ENCODE measurements at regions not wholly inside any gene's neighbourhood (a gene's known extent, or its start where the extent isn't known, plus 50 kb on each side); places are given as distances from the start of the nearest gene placed in this dataset.

DNA sequence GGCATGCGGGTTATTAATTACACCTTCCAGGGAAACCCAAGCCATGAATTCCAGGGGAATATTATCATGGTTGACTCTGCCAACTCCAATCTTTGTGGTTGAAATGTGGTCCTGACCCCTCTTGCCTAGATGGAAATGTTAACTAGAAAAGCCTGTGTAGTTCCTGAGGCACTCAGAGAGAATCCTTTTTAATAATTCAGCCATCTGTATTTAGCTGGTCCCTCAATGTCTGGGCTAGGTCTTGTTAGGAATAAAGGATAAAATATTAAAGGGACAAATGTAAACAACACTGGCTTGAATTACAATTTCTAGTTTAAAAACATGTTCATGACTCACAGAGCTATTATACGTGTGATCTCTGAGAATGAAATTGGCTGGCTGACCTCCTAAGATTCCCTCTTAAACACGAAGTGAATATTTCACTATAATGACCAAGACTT lies 435.2 kb upstream of the SUCLG2 start:
- TF ChIP-seq, protein P1, sequence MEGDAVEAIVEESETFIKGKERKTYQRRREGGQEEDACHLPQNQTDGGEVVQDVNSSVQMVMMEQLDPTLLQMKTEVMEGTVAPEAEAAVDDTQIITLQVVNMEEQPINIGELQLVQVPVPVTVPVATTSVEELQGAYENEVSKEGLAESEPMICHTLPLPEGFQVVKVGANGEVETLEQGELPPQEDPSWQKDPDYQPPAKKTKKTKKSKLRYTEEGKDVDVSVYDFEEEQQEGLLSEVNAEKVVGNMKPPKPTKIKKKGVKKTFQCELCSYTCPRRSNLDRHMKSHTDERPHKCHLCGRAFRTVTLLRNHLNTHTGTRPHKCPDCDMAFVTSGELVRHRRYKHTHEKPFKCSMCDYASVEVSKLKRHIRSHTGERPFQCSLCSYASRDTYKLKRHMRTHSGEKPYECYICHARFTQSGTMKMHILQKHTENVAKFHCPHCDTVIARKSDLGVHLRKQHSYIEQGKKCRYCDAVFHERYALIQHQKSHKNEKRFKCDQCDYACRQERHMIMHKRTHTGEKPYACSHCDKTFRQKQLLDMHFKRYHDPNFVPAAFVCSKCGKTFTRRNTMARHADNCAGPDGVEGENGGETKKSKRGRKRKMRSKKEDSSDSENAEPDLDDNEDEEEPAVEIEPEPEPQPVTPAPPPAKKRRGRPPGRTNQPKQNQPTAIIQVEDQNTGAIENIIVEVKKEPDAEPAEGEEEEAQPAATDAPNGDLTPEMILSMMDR (IDR thresholded peaks at IDR 0.05) = no peak
- no peak for TF ChIP-seq POLR2A (IDR thresholded peaks at IDR 0.05; ENCODE audit: low read depth)
